Loucy (cell line): ENCODE measurements at regions not wholly inside any gene's neighbourhood (a gene's known extent, or its start where the extent isn't known, plus 50 kb on each side); places are given as distances from the start of the nearest gene placed in this dataset.

Source experiments
- EZH2phosphoT487 ChIP-seq: fragments of 200-600 bp; IDR thresholded peaks from 2 replicates; pipeline ENCODE4 v1.6.1; 2018; ENCODE audit warnings: antibody characterized with exemption, mild to moderate bottlenecking, moderate library complexity, borderline replicate concordance
- TF ChIP-seq, protein P1 (sequence below): fragments of 200-600 bp; sonication (generic); conservative IDR thresholded peaks from 2 replicates; pipeline ENCODE4 v1.5.1; 2014; ENCODE audit warnings: mild to moderate bottlenecking, antibody characterized with exemption, low read length

DNA sequence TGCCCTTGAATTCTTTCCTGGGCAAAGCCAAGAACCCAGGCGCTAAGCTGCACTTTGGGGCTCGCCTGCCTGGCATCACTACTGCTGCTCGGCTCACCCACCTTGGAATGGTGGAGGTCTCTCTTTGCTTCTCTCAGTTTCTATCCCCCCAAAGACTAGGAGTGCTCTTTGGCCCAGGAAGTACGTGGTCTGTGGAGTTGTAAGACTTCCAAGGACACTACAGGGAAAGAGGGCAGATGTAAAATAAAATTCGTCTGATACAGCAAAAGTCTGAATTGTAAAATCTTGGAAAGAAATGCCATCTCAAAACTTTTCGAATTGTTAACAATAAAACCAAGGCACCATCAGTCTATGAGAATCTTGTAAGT, 52.5 kb upstream of the MAP1LC3B2 start:
- TF ChIP-seq, protein P1, sequence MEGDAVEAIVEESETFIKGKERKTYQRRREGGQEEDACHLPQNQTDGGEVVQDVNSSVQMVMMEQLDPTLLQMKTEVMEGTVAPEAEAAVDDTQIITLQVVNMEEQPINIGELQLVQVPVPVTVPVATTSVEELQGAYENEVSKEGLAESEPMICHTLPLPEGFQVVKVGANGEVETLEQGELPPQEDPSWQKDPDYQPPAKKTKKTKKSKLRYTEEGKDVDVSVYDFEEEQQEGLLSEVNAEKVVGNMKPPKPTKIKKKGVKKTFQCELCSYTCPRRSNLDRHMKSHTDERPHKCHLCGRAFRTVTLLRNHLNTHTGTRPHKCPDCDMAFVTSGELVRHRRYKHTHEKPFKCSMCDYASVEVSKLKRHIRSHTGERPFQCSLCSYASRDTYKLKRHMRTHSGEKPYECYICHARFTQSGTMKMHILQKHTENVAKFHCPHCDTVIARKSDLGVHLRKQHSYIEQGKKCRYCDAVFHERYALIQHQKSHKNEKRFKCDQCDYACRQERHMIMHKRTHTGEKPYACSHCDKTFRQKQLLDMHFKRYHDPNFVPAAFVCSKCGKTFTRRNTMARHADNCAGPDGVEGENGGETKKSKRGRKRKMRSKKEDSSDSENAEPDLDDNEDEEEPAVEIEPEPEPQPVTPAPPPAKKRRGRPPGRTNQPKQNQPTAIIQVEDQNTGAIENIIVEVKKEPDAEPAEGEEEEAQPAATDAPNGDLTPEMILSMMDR, result no peak
- no peak for TF ChIP-seq EZH2phosphoT487
